ENCODE measurements at regions not wholly inside any gene's neighbourhood (a gene's known extent, or its start where the extent isn't known, plus 50 kb on each side); places are given as distances from the start of the nearest gene placed in this dataset.

DNA sequence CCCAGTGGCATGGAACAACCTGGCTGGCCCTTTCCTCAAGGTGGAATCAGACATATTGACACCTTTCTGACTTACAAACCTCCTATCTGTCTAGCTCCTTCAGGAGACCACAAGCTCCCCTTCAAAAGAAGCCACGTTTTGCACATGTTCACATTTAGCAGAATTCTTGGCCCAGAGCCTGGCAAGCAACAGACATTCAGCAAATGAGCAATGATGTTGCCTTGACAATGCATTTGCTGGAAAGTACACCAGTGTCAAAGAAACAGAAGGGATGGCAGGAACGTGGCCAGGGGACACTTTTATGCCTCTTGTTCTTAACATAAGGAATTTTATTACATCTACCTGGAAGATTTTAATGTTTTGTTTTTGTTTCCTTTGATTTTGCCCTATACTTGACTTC, 85.5 kb upstream of the FGF14 start:
- TF ChIP-seq, protein P1, sequence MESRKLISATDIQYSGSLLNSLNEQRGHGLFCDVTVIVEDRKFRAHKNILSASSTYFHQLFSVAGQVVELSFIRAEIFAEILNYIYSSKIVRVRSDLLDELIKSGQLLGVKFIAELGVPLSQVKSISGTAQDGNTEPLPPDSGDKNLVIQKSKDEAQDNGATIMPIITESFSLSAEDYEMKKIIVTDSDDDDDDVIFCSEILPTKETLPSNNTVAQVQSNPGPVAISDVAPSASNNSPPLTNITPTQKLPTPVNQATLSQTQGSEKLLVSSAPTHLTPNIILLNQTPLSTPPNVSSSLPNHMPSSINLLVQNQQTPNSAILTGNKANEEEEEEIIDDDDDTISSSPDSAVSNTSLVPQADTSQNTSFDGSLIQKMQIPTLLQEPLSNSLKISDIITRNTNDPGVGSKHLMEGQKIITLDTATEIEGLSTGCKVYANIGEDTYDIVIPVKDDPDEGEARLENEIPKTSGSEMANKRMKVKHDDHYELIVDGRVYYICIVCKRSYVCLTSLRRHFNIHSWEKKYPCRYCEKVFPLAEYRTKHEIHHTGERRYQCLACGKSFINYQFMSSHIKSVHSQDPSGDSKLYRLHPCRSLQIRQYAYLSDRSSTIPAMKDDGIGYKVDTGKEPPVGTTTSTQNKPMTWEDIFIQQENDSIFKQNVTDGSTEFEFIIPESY (IDR thresholded peaks at IDR 0.05; ENCODE audit: borderline replicate concordance, low read depth), result no peak
- TF ChIP-seq, protein P2, sequence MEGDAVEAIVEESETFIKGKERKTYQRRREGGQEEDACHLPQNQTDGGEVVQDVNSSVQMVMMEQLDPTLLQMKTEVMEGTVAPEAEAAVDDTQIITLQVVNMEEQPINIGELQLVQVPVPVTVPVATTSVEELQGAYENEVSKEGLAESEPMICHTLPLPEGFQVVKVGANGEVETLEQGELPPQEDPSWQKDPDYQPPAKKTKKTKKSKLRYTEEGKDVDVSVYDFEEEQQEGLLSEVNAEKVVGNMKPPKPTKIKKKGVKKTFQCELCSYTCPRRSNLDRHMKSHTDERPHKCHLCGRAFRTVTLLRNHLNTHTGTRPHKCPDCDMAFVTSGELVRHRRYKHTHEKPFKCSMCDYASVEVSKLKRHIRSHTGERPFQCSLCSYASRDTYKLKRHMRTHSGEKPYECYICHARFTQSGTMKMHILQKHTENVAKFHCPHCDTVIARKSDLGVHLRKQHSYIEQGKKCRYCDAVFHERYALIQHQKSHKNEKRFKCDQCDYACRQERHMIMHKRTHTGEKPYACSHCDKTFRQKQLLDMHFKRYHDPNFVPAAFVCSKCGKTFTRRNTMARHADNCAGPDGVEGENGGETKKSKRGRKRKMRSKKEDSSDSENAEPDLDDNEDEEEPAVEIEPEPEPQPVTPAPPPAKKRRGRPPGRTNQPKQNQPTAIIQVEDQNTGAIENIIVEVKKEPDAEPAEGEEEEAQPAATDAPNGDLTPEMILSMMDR (IDR thresholded peaks at IDR 0.05), result no peak
- TF ChIP-seq POLR2AphosphoS5 (IDR thresholded peaks at IDR 0.05; ENCODE audit: low read depth, low read length), result no peak
- TF ChIP-seq GABPA (IDR thresholded peaks at IDR 0.05; ENCODE audit: low read depth), result no peak
- no peak for TF ChIP-seq EZH2phosphoT487 (IDR thresholded peaks at IDR 0.05; ENCODE audit: borderline replicate concordance, low read depth)
- no peak for TF ChIP-seq NRF1 (IDR thresholded peaks at IDR 0.05; ENCODE audit: low read depth, low read length)
- no peak for TF ChIP-seq RAD21 (IDR thresholded peaks at IDR 0.05; ENCODE audit: low read length)
- no peak for TF ChIP-seq SIN3A (IDR thresholded peaks at IDR 0.05; ENCODE audit: borderline replicate concordance, low read depth, low read length)
- no peak for TF ChIP-seq FOSL2 (IDR thresholded peaks at IDR 0.05; ENCODE audit: borderline replicate concordance, low read depth)
- TF ChIP-seq, protein P3, sequence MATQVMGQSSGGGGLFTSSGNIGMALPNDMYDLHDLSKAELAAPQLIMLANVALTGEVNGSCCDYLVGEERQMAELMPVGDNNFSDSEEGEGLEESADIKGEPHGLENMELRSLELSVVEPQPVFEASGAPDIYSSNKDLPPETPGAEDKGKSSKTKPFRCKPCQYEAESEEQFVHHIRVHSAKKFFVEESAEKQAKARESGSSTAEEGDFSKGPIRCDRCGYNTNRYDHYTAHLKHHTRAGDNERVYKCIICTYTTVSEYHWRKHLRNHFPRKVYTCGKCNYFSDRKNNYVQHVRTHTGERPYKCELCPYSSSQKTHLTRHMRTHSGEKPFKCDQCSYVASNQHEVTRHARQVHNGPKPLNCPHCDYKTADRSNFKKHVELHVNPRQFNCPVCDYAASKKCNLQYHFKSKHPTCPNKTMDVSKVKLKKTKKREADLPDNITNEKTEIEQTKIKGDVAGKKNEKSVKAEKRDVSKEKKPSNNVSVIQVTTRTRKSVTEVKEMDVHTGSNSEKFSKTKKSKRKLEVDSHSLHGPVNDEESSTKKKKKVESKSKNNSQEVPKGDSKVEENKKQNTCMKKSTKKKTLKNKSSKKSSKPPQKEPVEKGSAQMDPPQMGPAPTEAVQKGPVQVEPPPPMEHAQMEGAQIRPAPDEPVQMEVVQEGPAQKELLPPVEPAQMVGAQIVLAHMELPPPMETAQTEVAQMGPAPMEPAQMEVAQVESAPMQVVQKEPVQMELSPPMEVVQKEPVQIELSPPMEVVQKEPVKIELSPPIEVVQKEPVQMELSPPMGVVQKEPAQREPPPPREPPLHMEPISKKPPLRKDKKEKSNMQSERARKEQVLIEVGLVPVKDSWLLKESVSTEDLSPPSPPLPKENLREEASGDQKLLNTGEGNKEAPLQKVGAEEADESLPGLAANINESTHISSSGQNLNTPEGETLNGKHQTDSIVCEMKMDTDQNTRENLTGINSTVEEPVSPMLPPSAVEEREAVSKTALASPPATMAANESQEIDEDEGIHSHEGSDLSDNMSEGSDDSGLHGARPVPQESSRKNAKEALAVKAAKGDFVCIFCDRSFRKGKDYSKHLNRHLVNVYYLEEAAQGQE (IDR thresholded peaks at IDR 0.05; ENCODE audit: low read depth, low read length), result no peak
- TF ChIP-seq, protein P4, sequence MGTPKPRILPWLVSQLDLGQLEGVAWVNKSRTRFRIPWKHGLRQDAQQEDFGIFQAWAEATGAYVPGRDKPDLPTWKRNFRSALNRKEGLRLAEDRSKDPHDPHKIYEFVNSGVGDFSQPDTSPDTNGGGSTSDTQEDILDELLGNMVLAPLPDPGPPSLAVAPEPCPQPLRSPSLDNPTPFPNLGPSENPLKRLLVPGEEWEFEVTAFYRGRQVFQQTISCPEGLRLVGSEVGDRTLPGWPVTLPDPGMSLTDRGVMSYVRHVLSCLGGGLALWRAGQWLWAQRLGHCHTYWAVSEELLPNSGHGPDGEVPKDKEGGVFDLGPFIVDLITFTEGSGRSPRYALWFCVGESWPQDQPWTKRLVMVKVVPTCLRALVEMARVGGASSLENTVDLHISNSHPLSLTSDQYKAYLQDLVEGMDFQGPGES (IDR thresholded peaks at IDR 0.05; ENCODE audit: low read depth, low read length), result no peak
